ENCODE measurements at regions not wholly inside any gene's neighbourhood (a gene's known extent, or its start where the extent isn't known, plus 50 kb on each side); places are given as distances from the start of the nearest gene placed in this dataset.

GRCh38 chr12:127268213-127268612 is 998.8 kb upstream of the TMEM132C start:
- H3K79me2 ChIP-seq (replicated peaks; ENCODE audit: insufficient read depth, low read length), result no peaks in the 10 kb centered on the region
- H3K36me3 ChIP-seq (ENCODE audit: insufficient read depth, low read length), result no peaks in the 10 kb centered on the region
- no peak overlapping the region for H3K4me3 ChIP-seq (ENCODE audit: low read length)
- H3K9me3 ChIP-seq (ENCODE audit: low read length), result no peaks in the 10 kb centered on the region
- no peak overlapping the region for H3K4me2 ChIP-seq (ENCODE audit: low read length)
- H3K9ac ChIP-seq (ENCODE audit: low read length), result no peak overlapping the region
- no peaks in the 10 kb centered on the region for H4K20me1 ChIP-seq (ENCODE audit: insufficient read depth)
- H3K27me3 ChIP-seq (ENCODE audit: insufficient read depth, low read depth, low read length), result no peaks in the 10 kb centered on the region
- H2AFZ ChIP-seq (ENCODE audit: low read depth, low read length), result no peak overlapping the region
- TF ChIP-seq SMC3 (conservative IDR thresholded peaks at IDR 0.05; ENCODE audit: poor library complexity) (no peak), REST (IDR thresholded peaks at IDR 0.05; ENCODE audit: borderline replicate concordance) (no peak), RAD21 (conservative IDR thresholded peaks at IDR 0.05) (no peak), TAF1 (IDR thresholded peaks at IDR 0.05; ENCODE audit: low read depth) (no peak), EZH2 (IDR thresholded peaks at IDR 0.05; ENCODE audit: borderline replicate concordance, insufficient read depth, low read length, poor library complexity, severe bottlenecking) (no peak), POLR2AphosphoS5 (IDR thresholded peaks at IDR 0.05) (no peak), CTCF (IDR thresholded peaks at IDR 0.05; ENCODE audit: poor library complexity, severe bottlenecking) (no peak), MXI1 (conservative IDR thresholded peaks at IDR 0.05; ENCODE audit: poor library complexity, severe bottlenecking) (no peak), EP300 (conservative IDR thresholded peaks at IDR 0.05; ENCODE audit: poor library complexity, severe bottlenecking) (no peak)
- H3K27ac ChIP-seq (ENCODE audit: low read length), result no peak overlapping the region
- no peaks in the 10 kb centered on the region for H3F3A ChIP-seq (ENCODE audit: insufficient read depth, low read length, poor library complexity, severe bottlenecking)
- no peaks in the 10 kb centered on the region for H3K9me2 ChIP-seq (ENCODE audit: insufficient read depth, low read length)

- Histone ChIP-seq H3K9me2 (ENCODE audit: insufficient read depth, low read length) (no peaks in the 10 kb centered on the region), H4K20me1 (ENCODE audit: insufficient read depth) (no peaks in the 10 kb centered on the region), H3K4me2 (ENCODE audit: low read length) (no peak overlapping the region), H3K4me3 (ENCODE audit: low read length) (peak overlapping the region; percentile 18), H3F3A (ENCODE audit: insufficient read depth, low read length, poor library complexity, severe bottlenecking) (no peaks in the 10 kb centered on the region), H3K9ac (ENCODE audit: low read length) (no peak overlapping the region), H2AFZ (ENCODE audit: low read depth, low read length) (no peak overlapping the region), H3K27me3 (ENCODE audit: insufficient read depth, low read depth, low read length) (no peaks in the 10 kb centered on the region), H3K27ac (ENCODE audit: low read length) (peak overlapping the region; percentile 23), H3K79me2 (replicated peaks; ENCODE audit: insufficient read depth, low read length) (no peaks in the 10 kb centered on the region), H3K36me3 (ENCODE audit: insufficient read depth, low read length) (no peaks in the 10 kb centered on the region), H3K9me3 (ENCODE audit: low read length) (no peaks in the 10 kb centered on the region)
- TF ChIP-seq POLR2AphosphoS5 (IDR thresholded peaks at IDR 0.05), result no peak
- no peak for TF ChIP-seq CTCF (IDR thresholded peaks at IDR 0.05; ENCODE audit: poor library complexity, severe bottlenecking)
- TF ChIP-seq REST (IDR thresholded peaks at IDR 0.05; ENCODE audit: borderline replicate concordance), result no peak
- TF ChIP-seq MXI1 (conservative IDR thresholded peaks at IDR 0.05; ENCODE audit: poor library complexity, severe bottlenecking), result no peak
- TF ChIP-seq EP300 (conservative IDR thresholded peaks at IDR 0.05; ENCODE audit: poor library complexity, severe bottlenecking), result no peak
- TF ChIP-seq RAD21 (conservative IDR thresholded peaks at IDR 0.05), result no peak
- TF ChIP-seq TAF1 (IDR thresholded peaks at IDR 0.05; ENCODE audit: low read depth), result no peak
- TF ChIP-seq SMC3 (conservative IDR thresholded peaks at IDR 0.05; ENCODE audit: poor library complexity), result no peak
- no peak for TF ChIP-seq EZH2 (IDR thresholded peaks at IDR 0.05; ENCODE audit: borderline replicate concordance, insufficient read depth, low read length, poor library complexity, severe bottlenecking)
Measured at GRCh38 chr12:127268706-127269425, 998.1 kb upstream of the TMEM132C start.
